ENCODE measurements at regions not wholly inside any gene's neighbourhood (a gene's known extent, or its start where the extent isn't known, plus 50 kb on each side); places are given as distances from the start of the nearest gene placed in this dataset.

GRCh38 chr10:124296121-124296812, 122.5 kb downstream of the OAT start:
- intact Hi-C loops (cut with micrococcal nuclease) = no loop called here
- ATAC-seq = no peak

GRCh38 chr10:124294811-124295770, 123.6 kb downstream of the OAT start:
- no peak overlapping the region for H3K27ac ChIP-seq (ENCODE audit: low read length)
- no peak overlapping the region for H3K4me2 ChIP-seq (ENCODE audit: low read length)
- ChIA-PET POLR2A (ENCODE audit: unreplicated experiment) (no interaction called here), CTCF (no interaction called here)
- no peaks in the 10 kb centered on the region for H3F3A ChIP-seq (ENCODE audit: low read length, unreplicated experiment)
- no peaks in the 10 kb centered on the region for H3K36me3 ChIP-seq (ENCODE audit: low read depth, low read length)
- no peak overlapping the region for H2AFZ ChIP-seq (ENCODE audit: low read length)
- no TSS peak for BruUV-seq (replicated peaks)
- H3K27me3 ChIP-seq (ENCODE audit: low read length) = no peaks in the 10 kb centered on the region
- no peaks in the 10 kb centered on the region for H3K9me2 ChIP-seq (replicated peaks; ENCODE audit: low read length)
- DNase-seq (no peak), ATAC-seq (no peak)
- no peak overlapping the region for H3K4me3 ChIP-seq (ENCODE audit: low read length)
- no peaks in the 10 kb centered on the region for H3K9me3 ChIP-seq (ENCODE audit: low read length)
- TF ChIP-seq EZH2phosphoT487 (IDR thresholded peaks at IDR 0.05; ENCODE audit: borderline replicate concordance, low read length) (no peak), CTCF (conservative IDR thresholded peaks at IDR 0.05; ENCODE audit: low read depth, low read length) (no peak), EZH2 (IDR thresholded peaks at IDR 0.05; ENCODE audit: low read length, unreplicated experiment) (no peak)
- intact Hi-C loops (cut with micrococcal nuclease) = no loop called here
- H4K20me1 ChIP-seq (ENCODE audit: low read length) = no peaks in the 10 kb centered on the region
- no peaks in the 10 kb centered on the region for H3K4me1 ChIP-seq (ENCODE audit: insufficient read depth, low read length)
- H3K9ac ChIP-seq (ENCODE audit: low read length) = no peak overlapping the region
- H3K79me2 ChIP-seq (ENCODE audit: low read length) = no peaks in the 10 kb centered on the region

More at GRCh38 chr10:124296121-124296812, 122.5 kb downstream of the OAT start:
- H3F3A ChIP-seq (ENCODE audit: low read length, unreplicated experiment) = no peaks in the 10 kb centered on the region
- no peaks in the 10 kb centered on the region for H4K20me1 ChIP-seq (ENCODE audit: low read length)
- no peaks in the 10 kb centered on the region for H3K4me1 ChIP-seq (ENCODE audit: insufficient read depth, low read length)
- no peak overlapping the region for H3K4me3 ChIP-seq (ENCODE audit: low read length)
- H3K79me2 ChIP-seq (ENCODE audit: low read length) = no peaks in the 10 kb centered on the region
- no peak overlapping the region for H3K9ac ChIP-seq (ENCODE audit: low read length)
- TF ChIP-seq CTCF (conservative IDR thresholded peaks at IDR 0.05; ENCODE audit: low read depth, low read length) (no peak), EZH2phosphoT487 (IDR thresholded peaks at IDR 0.05; ENCODE audit: borderline replicate concordance, low read length) (no peak), EZH2 (IDR thresholded peaks at IDR 0.05; ENCODE audit: low read length, unreplicated experiment) (no peak)
- BruUV-seq (replicated peaks) = no TSS peak
- no peaks in the 10 kb centered on the region for H3K27me3 ChIP-seq (ENCODE audit: low read length)
- no peak for DNase-seq
- ChIA-PET CTCF (interaction anchor here (1.1 kb wide), 1 partner anchor 93 kb away, joined by 3 read pairs; no protein-coding TSS in a partner anchor), POLR2A (ENCODE audit: unreplicated experiment) (no interaction called here)
- H3K9me2 ChIP-seq (replicated peaks; ENCODE audit: low read length) = no peaks in the 10 kb centered on the region
- H3K9me3 ChIP-seq (ENCODE audit: low read length) = no peaks in the 10 kb centered on the region
- no peaks in the 10 kb centered on the region for H3K36me3 ChIP-seq (ENCODE audit: low read depth, low read length)
- H3K4me2 ChIP-seq (ENCODE audit: low read length) = no peak overlapping the region
- no peak overlapping the region for H3K27ac ChIP-seq (ENCODE audit: low read length)
- no peak overlapping the region for H2AFZ ChIP-seq (ENCODE audit: low read length)
